NCI-H2029 (cell line): ENCODE measurements at regions not wholly inside any gene's neighbourhood (a gene's known extent, or its start where the extent isn't known, plus 50 kb on each side); places are given as distances from the start of the nearest gene placed in this dataset.

Experiments
- DNase-seq: peaks from one replicate; lab custom pipeline; 2025; lab: John Stamatoyannopoulos, UW

DNA sequence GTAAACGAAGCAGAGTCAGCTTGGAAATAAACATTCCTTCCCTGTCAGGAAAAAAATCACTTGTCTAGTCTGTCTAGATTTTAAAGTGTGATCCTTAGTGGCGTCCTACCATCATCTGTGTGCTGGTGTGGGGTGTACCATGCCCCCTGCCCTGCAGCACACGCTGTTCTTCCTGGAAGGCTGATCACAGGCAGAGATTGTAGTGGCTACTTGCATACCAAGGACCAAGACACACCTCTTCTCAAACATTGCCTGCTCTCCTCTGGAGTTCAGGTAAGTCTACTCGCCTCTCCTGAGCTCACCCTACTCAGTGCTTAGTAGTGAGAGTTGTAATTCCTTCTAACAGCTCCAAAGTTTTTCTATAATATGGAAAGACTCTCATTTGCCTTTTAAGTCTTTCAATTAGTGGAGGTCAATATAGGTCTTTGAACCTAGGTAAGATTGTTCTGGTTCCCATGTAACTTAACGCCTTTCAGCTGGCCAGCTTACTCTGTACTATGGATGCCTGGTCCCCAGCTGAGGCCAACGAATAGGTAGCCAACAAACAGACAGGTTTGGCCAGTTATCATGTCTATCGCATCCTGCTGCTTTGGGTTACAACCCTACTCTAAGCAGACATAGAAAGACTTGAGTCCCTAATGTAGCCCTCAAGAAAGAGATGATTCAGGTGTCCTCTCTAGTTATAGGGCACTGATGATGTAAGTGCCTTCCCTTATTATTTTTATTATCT, 55.4 kb downstream of the XCL1 start:
- DNase-seq = no peak

DNA sequence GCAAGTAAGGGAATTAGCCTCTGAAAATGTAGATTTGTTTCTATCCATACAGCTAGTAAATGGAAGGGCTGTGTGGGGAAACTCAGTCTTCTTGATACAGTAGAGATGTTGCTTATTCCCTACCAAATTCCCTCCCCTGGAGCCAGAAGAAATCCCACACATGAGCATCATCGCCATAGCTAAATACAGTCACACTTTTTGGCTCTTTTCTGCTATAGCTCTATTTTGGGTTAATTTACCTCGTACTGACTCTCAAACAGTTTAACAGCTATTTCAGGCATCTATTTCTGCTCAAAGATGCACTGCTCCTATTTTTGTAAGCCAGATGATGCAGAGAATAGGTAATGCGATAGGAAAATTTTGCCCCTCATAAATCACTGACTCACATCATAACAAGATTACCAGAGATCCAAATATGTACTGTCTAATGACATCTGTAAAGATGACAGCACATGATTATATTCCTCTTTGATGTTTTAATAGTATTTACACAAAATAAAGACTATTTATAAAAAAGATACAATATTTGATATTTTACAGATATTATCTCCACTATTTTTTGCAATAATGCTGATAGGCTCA, 58.6 kb downstream of the XCL1 start:
- no peak for DNase-seq

DNA sequence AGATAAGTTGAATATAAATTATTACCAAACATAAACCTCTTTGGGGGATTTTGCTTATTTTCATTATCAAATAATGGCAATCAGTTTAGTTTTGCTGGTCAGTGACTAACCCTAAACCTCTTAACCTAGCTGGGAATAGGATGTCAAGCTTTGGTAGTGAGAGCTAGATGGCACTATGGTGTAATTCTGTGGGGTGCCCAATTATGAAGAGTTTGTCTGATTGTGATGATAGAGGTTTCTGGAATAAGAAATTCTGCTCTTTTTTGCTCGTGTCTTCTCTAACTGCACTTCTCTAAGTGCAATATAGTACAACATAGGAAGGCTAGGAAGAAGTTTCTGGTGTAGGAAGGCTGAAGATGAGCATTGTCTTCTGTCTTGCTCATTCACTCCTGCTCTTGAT, 59.8 kb downstream of the XCL1 start:
- DNase-seq = no peak

- DNase-seq = no peak
These were observed 60.3 kb downstream of the XCL1 start for GRCh38 chr1:168636642-168637111.

- peak; percentile 17 for DNase-seq
These were observed 61.1 kb downstream of the XCL1 start for GRCh38 chr1:168637350-168637991.

DNA sequence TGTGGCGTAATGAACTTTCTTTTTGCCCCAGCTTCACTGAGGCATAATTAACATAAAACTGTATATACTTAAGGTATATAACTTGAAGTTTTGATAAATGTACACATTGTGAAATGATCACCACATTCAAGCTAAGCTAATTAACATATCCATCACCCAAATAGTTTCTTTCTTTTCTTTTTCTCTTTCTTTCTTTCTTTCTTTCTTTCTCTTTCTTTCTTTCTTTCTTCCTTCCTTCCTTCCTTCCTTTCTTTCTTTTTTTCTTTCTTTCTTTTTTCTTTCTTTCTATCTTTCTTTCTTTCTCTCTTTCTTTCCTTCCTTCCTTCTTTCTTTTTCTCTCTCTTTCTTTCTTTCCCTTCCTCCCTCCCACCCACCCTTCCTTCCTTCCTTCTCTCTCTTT, 62.5 kb downstream of the XCL1 start:
- DNase-seq = no peak

- no peak for DNase-seq
These were observed 63.8 kb downstream of the XCL1 start for GRCh38 chr1:168640182-168640581.

DNA sequence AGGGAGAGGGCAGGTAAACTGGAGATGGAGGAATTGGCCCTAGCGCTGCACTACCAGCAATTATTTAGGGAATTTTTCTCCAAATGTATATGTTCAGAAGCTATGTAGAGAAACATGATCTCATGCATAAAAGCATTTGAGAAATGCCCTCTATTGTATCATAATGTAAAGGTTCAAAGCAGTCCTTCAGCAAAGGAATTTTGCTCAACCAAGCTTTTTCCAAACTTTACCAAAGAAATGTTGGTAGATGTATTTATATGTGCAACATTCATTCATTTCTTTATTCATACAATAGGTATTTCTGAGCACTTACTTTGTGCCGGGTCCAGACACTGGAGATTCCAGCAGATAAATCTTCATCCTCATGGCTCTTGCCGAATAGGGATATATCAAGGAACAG, 64.4 kb downstream of the XCL1 start:
- no peak for DNase-seq

DNA sequence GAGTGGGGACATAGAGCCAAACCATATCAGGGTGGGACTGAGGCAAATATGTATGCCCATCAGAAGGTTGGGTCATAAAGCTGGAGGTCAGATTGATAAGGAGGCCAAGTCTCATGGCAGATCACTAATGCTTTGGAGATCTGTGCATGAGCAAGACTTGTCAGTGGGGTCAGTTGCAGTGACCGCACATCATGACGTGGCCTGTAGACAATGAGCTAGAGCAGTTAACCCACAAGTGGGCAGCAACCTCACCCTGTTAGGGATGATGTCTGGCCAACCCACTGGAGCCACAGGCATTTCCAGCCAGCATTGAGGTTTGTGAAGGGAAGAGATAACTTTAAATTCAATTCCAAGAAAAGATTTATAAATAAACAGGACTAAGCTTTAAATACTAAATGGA, 66.7 kb downstream of the XCL1 start:
- no peak for DNase-seq
